Upper lobe of right lung (tissue), 1 donor: ENCODE measurements at regions not wholly inside any gene's neighbourhood (a gene's known extent, or its start where the extent isn't known, plus 50 kb on each side); places are given as distances from the start of the nearest gene placed in this dataset.

Source experiments
- ATAC-seq: fragments of 200-7000 bp; cut with Tn5 transposase; one replicate; pipeline ENCODE4 v1.9.1; 2020; ENCODE audit warnings: mild to moderate bottlenecking, moderate library complexity
- DNase-seq: peaks from one replicate; pipeline ENCODE4 v3.0.0-alpha.2; 2020
- H3K27ac ChIP-seq: fragments of 200-600 bp; one replicate; pipeline ENCODE4 v1.8.0; 2022
- H3K27me3 ChIP-seq: fragments of 200-600 bp; one replicate; pipeline ENCODE4 v1.8.0; 2022; ENCODE audit warnings: mild to moderate bottlenecking
- H3K36me3 ChIP-seq: fragments of 200-600 bp; one replicate; pipeline ENCODE4 v1.8.0; 2022
- H3K4me1 ChIP-seq: fragments of 200-600 bp; one replicate; pipeline ENCODE4 v1.8.0; 2022
- H3K4me3 ChIP-seq: fragments of 200-600 bp; one replicate; pipeline ENCODE4 v1.8.0; 2022; ENCODE audit warnings: mild to moderate bottlenecking
- H3K9me3 ChIP-seq: fragments of 200-600 bp; one replicate; pipeline ENCODE4 v1.8.0; 2022
- intact Hi-C: fragments of 100-400 bp; cut with DNase I; formaldehyde crosslinking; loops from one replicate; pipeline ENCODE4 v1.11.0; 2022
- TF ChIP-seq, protein P1 (sequence below): fragments of 200-600 bp; IDR thresholded peaks from one replicate; pipeline ENCODE4 v1.8.0; 2022; ENCODE audit warnings: antibody characterized with exemption
- donor health status: DM: no; HTN: yes; CAD: no; lungs with severe emphysema.

DNA sequence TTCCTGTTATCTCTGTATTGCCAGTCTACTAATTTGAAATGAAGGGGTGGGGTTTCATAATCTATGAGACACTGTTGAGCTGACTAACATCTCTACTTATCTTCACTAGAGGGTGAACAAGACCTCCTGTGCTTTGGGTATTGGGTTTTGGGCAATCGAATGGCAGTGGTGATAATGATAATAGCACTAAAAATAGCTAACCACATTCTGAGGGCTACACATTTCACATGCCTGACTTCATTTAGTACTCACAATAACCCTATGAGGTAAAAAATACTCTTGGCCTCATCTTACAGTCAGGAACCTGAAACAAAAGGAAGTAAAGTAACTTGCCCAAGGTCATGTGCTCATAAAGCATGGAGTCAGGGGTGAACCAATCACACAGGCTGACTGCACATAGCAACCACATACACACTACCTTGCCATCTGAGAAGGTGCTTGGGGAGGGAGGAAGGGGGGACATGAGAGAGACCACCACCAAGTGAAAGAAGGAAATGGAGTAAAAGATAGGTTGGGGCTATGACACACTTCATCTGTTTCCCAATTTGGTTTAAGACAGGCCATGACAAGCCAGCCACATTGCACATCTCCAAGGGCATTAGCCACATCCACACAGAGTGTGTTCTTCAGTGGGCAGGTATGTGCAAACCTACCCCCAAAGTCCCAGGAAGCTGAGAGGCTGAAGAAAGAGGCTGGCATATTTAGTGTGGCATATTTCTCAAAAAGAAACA is 387.6 kb upstream of the DDI1 start:
- Histone ChIP-seq H3K36me3 (no peaks in the 10 kb centered on the region), H3K4me3 (no peak overlapping the region), H3K27ac (no peak overlapping the region), H3K4me1 (no peaks in the 10 kb centered on the region), H3K27me3 (no peaks in the 10 kb centered on the region), H3K9me3 (no peaks in the 10 kb centered on the region)
- TF ChIP-seq, protein P1, sequence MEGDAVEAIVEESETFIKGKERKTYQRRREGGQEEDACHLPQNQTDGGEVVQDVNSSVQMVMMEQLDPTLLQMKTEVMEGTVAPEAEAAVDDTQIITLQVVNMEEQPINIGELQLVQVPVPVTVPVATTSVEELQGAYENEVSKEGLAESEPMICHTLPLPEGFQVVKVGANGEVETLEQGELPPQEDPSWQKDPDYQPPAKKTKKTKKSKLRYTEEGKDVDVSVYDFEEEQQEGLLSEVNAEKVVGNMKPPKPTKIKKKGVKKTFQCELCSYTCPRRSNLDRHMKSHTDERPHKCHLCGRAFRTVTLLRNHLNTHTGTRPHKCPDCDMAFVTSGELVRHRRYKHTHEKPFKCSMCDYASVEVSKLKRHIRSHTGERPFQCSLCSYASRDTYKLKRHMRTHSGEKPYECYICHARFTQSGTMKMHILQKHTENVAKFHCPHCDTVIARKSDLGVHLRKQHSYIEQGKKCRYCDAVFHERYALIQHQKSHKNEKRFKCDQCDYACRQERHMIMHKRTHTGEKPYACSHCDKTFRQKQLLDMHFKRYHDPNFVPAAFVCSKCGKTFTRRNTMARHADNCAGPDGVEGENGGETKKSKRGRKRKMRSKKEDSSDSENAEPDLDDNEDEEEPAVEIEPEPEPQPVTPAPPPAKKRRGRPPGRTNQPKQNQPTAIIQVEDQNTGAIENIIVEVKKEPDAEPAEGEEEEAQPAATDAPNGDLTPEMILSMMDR, result no peak
- DNase-seq (no peak), ATAC-seq (no peak)
- intact Hi-C loops, result no loop called here

DNA sequence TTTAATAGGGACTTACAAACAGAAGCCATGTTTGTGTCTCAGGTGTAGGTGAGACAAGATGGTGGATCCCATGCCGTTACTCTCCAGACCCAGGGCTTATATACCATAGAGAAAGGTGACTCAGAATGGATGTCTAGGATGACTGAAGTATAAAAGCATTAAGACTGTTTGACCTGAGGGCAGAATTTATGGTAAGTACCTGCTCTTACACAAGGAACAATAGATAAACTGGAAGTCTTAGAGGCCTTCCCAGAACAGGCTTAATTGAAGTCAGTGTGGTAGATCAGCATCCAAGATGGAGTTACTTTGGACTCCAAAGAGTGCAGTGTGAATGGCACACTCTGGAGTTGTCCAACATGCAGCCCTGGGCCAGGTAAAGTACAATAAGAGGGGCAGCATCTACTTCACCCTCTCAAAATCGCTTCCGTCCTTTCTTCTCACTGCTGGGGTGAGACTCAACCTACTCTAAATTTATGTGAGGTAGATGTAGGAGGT is 387.0 kb upstream of the DDI1 start:
- no peak for ATAC-seq
- H3K36me3 ChIP-seq, result no peaks in the 10 kb centered on the region
- no peaks in the 10 kb centered on the region for H3K27me3 ChIP-seq
- intact Hi-C loops, result no loop called here
- no peaks in the 10 kb centered on the region for H3K9me3 ChIP-seq
- no peak for DNase-seq
- no peak overlapping the region for H3K27ac ChIP-seq
- TF ChIP-seq, protein P1, result no peak
- no peaks in the 10 kb centered on the region for H3K4me1 ChIP-seq
- no peak overlapping the region for H3K4me3 ChIP-seq

DNA sequence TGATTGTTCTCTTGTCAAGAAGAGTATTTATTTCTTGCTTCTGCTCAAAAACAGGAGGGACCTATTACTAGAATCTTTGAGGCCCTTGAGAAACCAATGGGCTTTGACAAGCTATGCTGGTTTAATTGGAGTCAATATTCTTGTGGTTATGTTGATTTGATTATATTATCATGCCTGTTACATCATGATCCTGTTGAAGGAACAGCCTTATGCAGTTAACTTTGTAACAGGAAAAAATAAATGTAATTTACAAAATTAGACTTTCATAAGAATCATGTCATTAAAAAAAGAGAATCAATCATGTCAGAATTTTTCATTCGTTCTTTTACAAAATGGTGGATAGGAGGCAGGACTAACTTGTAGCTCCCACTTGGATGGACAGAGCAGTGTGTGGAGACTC is 386.1 kb upstream of the DDI1 start:
- intact Hi-C loops, result no loop called here
- ATAC-seq (no peak), DNase-seq (no peak)
- H3K4me1 ChIP-seq, result no peaks in the 10 kb centered on the region
- no peaks in the 10 kb centered on the region for H3K36me3 ChIP-seq
- H3K9me3 ChIP-seq, result no peaks in the 10 kb centered on the region
- H3K27ac ChIP-seq, result no peak overlapping the region
- no peaks in the 10 kb centered on the region for H3K27me3 ChIP-seq
- TF ChIP-seq, protein P1, result no peak
- no peak overlapping the region for H3K4me3 ChIP-seq

GRCh38 chr11:103651341-103651998 is 385.0 kb upstream of the DDI1 start:
- Histone ChIP-seq H3K36me3 (no peaks in the 10 kb centered on the region), H3K4me1 (no peaks in the 10 kb centered on the region), H3K27me3 (no peaks in the 10 kb centered on the region), H3K27ac (no peak overlapping the region), H3K9me3 (no peaks in the 10 kb centered on the region), H3K4me3 (no peak overlapping the region)
- intact Hi-C loops, result no loop called here
- ATAC-seq (no peak), DNase-seq (no peak)
- TF ChIP-seq, protein P1, result no peak

DNA sequence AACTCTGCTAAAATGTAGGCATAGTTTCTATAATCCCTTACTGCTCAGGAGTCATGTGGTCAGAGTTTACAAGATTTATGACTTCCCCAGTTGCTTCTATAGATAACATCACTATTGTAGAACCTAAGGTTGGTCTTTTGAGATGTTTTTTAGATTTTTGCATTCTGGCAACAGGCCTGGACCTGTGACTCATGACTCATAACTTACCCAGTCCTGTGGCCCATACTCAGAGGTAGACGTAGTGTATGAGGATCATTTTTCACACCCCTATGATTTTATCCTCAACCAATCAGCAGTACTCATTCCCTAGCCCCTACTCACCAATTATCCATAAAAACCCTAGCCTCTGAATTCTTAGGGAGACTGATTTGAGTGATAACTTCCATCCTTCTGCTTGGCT is 384.4 kb upstream of the DDI1 start:
- ATAC-seq, result no peak
- intact Hi-C loops, result no loop called here
- TF ChIP-seq, protein P1, result no peak

More for the DNA sequence above, 384.4 kb upstream of the DDI1 start:
- Histone ChIP-seq H3K9me3 (no peaks in the 10 kb centered on the region), H3K27ac (no peak overlapping the region), H3K36me3 (no peaks in the 10 kb centered on the region), H3K4me3 (no peak overlapping the region), H3K27me3 (no peaks in the 10 kb centered on the region), H3K4me1 (no peaks in the 10 kb centered on the region)
- DNase-seq, result no peak
